Activated gamma-delta T cell treated with Interleukin-2 at 50 U/mL for 16 hours (primary cell): ENCODE measurements at regions not wholly inside any gene's neighbourhood (a gene's known extent, or its start where the extent isn't known, plus 50 kb on each side); places are given as distances from the start of the nearest gene placed in this dataset.

Source experiments
- DNase-seq: peaks from one replicate; pipeline ENCODE4 v3.0.0-alpha.2; 2020

DNA sequence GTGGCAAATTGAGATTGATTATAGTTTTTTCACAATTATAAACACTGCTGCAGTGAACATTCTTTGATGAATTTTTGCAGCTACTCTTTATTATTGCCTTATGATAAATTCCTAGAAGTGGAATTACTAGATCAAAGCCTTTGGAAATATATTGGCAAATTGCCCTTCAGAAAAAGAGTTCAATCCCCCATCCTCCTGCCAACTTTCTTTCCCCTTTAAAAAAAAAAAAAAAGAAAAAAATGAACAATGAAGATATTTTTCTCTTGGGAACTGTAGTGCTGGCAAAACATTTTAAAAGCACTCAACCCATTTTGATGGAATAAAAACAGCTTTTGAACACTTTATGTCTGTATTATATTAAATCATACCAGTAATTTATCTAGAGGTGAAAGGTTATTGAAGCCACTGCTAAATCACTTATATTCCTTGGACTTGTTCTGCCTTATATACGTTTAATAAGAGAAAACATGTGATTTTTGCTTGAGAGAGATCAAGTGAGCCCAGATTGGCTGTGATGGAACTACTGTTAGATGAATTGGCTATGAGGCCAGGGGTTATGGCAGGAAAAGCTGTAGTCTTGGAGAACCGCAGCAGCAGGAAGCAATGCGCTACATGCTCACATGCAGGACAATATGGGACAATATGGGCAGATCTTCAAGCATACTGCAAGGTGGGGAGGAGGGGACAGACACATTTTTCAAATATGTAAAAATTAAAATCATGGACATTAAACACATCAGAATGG is 212.8 kb upstream of the C2CD4B start:
- DNase-seq = no peak

DNA sequence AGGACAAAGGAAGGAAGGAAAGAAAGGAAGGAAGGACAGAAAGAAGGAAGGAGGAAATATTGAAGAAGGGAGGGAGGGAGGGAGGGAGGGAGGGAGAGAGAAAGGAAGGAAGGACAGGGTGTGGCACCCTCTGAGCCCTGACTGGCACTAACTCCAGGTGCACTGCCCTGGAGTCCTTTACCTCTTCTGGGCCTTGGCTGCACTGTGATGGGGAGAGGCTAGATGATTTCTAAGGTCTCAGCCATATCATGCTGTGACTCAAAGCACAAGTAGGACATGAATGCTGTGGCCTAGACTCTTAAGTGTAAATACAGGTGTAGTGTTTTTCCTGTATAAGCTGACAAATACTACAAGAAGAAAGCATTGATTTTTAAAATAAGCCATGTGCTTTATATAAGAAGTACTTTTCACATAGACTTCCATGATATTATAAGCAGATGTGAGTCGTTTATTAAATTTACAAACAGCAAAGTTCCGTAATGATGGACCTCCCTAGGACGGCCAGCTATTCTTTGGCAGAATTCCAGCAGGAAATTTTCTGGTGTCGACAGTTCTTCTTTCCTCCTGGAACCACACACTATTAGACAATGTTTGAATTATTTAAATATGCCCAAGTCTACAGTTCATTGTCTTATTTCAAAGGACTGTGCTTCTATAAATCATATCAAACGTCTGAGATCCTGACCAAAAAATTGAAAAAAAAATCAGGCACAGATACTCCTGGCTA is 213.8 kb upstream of the C2CD4B start:
- DNase-seq = no peak

DNA sequence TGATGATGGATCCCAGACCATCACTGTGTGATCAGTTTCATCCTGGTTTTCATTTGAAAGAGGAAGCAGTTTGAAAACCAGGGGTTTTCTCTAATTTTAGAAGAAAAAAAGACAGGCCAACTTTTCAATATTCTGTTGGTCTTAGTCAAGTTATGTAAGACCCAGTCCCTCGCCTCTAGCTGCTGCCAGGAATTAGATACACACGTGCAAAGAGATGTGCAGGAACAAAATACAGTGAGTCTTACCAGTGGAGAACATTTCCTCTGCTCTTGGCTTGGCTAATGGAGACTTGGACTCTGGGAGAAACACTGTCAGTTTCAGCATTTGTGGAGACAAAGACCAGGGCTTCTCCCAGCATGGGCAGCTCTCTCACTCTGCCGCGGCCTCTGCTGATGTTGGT is 214.9 kb upstream of the C2CD4B start:
- DNase-seq = no peak

DNA sequence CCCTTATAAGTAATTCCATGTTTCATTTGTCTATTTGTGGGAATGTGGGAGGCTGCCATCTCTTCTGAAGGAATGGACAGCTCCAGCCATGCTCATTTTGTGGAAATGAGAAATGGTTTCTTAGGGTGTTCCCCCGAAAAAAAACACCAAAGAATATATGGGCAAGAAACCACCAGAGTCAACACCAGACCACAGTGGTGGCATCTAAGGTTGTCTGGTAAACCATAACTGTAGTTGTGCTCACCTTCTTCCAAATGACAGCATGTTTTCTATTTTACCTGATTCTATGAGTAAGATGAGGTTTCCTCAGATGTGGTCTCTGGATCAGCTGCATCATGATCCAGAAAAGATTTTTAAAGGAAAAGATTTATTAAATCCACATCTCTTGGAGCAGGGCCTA is 217.0 kb upstream of the C2CD4B start:
- no peak for DNase-seq

DNA sequence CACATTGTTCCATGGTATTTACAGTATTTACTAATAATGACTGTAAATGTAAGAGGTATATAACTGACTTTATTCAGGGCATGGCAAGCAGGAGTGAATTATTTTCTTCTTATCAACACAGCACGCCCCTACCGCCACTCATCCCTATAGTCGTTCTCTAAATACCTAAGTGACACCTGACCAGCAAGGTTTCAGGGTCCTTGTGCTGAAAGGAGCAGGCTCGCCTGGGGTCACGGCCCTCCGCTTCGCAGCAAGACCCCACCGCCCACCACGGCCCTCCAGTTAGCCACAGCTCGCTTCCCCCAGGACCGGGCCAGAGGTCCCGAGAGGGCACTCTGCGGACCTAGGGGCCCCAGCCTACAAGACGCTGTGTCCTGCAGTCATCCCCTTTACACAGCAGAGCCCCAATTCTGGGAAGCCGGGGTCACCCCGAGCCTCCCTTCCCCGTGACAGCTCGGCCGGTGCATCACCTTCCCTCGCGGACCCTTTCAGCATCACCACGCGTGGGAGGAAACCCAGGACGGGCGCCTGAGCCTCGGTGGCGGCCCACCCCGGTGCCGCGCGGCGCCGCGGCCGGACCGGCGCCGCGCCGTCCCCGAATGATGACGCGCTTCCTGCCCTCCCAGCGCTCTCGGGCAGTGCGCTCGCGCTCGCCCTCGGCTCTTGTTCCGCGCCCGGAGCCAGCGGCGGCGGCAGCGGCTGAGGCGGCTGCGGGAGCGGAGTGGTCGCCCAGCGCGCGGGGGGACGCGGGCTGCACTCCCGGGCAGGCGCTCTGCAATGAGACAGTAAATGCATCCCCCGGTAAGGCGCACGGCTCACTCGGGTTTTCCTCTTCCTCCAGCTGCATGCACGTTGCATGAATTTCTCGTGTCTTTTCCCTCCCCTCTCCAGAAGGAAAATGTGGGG is 225.1 kb upstream of the C2CD4B start, which contains the start of gene TLN2:
Gene TLN2 (plus strand): TSS at position 666 of the 906 bp plus-strand sequence.
- DNase-seq = peak; percentile 23

DNA sequence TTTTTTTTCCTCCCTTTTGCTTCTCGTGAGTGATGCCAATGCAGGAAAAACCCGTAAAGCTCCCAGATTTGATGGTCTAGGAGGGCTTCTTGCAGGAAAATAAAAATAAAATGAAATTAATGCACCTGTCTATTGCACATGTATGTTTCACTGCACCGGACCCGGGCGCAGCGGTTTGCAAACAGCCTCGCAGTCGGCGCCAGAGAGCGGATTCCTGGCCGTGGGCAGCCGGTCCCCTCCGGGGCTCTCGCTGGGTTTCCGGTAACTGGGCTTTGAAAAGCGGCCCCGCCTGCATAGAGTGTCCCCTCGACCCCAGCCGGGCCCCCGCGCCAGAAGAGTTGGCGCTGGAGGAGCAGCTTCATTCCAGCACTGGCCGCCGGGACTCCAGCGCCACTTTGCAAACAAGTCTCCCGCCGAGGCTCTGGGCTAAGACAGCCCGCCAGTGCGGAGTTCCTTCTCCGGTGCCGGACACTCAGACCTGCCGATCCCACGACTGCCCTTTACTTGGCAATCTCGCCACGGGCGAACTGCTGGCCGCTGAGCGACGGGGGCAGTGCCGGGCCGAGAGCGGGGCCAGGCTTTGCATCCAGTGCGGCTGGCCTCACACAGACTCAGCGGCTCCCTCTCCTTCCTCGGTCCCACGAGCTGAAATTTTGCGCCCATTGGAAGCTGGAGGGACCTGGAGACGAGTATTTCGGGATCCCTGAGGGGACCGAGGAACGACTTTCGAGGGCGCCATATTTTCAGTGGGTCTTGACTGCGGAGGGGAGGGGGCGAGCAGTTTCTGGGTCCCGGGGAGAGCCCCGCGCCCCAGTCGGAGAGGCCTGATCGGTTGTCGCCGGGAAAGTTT is 225.9 kb upstream of the C2CD4B start:
- peak; percentile 7 for DNase-seq

DNA sequence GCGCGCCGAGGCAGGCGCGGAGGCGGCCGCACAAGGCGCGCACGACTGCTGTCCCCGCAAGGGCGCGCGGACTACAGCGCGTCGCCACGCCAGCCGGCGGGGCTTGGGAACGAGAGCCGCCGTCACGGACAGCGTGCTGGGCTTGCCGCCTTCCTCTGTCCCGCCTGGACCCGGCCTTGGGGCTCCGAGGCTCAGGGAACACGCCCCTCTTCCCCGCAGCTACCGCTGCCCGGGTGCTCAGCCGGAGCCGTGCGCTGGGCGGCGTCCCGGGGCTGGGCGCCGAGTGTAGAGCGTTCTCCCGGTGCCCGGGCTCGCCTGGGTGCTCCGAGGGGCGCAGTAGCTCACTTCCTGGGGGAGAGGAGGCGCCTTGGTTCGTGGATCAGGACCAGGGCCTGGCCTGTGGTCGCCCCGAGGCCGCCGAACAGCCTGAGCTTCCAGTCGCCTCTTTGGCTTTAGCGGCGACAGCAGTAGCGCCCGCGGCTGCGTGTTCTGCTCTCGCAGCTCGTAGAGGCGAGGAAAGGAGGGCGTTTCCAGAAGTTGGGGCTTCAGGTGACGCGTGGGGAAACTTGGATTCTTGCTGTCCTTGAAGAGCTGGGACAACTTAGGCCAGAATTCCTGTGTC is 226.7 kb upstream of the C2CD4B start:
- DNase-seq = peak; percentile 4

DNA sequence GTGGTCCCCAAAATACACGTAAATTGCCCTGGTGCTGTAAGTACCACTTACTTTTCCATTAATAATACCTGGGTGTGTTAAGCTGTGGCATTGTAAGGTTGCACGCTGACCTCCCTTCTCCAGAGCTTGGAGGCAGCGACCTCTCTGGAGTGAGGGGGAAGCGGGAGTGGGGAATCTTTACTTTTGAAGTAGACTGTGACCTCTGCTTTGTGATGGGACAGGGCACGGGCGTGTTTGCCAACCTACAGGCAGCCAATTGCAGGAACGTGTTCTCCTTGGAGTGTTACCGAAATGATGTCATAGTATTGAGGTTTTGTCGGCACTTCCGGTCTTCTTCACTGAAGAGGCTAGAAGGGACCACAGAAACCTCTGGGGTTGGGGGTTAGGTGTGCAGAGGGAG is 227.3 kb upstream of the C2CD4B start:
- no peak for DNase-seq

DNA sequence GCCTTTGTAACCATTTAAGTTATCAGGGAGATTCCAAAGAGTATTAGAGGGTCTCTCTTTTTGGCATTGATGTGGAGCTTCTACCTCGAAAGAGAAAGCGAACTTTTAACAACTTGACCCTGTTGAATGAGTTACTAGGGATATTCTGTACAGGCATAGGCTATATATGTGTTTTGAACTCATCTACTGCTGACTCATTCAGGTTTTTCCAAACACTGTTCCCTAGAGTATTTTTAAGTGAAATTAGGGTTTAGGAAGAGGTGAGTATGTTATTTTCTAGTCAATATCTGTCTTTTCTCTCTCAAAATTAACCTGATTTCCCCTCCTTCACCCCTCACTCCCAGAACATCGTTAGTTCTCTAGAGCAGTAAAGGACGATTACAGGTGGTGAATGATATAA is 228.1 kb upstream of the C2CD4B start:
- DNase-seq = no peak

DNA sequence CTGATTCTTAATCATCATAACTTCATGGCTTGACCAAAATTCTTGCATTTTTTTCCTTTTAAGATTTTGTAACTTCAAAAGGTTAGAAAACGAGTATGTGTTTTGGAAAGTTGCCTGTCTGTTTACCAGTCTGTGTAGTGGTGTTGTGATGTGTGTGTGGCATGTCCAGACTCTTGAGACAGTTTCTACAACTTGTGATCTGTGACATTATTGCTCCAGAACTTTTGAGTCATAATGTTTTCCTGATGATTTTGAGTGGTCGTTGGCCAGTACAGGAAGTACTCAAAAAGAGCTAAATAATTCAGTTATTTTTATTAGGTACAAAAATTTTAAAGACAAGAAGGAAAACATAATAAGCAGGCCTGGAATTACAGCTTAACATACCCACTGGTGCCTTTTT is 229.0 kb upstream of the C2CD4B start:
- no peak for DNase-seq

DNA sequence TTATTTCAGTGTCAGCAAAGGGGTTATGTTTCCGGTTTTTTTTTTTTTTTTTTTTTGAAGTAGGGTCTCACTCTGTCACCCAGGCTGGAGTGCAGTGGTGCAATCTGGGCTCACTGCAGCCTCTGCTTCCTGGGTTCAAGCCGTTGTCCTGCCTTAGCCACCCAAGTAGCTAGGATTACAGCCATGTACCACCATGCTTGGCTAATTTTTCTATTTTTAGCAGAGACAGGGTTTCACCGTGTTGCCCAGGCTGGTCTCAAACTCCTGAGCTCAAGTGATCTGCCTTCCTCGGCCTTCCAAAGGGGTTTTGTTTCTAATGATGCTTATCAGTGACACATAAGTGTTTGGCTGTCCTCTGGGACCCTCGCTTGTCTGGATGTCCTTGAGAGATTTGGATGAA is 235.7 kb upstream of the C2CD4B start:
- no peak for DNase-seq

DNA sequence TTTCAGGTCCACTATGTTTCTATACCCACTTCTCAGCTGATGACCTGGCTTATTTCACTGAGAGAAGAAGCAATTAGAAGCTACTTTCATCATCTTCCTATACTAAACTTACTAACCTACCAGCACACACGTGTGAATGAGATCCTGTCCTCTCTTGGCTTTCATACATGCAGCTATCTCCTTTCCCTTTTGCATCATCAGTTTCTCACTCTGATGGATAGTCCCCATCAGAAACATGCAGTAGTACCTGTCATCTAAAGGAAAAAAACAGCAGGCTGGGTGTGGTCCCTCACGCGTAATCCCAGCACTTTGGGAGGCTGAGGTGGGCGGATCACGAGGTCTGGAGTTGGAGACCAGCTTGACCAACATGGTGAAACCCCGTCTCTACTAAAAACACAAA is 237.6 kb upstream of the C2CD4B start:
- DNase-seq = no peak

DNA sequence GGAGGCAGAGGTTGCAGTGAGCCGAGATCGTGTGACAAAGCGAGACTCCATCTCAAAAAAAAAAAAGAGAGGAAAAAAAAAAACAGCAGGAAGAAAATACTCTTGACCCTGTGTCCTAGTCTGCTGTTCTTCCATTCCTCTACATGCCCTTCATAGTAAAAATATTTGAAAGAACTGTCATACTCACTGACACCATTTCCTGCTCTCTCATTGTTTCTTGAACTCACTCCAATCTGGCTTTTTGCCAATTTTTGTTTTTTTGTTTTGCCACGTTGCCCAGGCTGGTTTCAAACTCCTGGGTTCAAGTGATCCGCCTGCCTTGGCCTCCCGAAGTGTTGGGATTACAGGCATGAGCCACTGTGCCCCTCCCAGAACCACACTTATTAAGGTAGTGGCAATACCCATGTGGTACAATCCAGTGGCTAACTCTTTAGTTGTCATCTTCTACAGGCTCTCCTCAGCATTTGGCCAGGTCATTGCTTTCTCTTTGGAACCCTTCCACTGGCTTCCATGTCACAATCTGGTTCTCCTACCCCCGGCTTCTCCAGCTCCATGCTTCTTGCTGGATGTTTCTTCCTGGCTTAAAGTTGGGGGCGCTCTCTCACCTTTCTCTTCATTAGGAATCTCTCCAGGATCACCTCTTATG is 238.2 kb upstream of the C2CD4B start:
- no peak for DNase-seq

DNA sequence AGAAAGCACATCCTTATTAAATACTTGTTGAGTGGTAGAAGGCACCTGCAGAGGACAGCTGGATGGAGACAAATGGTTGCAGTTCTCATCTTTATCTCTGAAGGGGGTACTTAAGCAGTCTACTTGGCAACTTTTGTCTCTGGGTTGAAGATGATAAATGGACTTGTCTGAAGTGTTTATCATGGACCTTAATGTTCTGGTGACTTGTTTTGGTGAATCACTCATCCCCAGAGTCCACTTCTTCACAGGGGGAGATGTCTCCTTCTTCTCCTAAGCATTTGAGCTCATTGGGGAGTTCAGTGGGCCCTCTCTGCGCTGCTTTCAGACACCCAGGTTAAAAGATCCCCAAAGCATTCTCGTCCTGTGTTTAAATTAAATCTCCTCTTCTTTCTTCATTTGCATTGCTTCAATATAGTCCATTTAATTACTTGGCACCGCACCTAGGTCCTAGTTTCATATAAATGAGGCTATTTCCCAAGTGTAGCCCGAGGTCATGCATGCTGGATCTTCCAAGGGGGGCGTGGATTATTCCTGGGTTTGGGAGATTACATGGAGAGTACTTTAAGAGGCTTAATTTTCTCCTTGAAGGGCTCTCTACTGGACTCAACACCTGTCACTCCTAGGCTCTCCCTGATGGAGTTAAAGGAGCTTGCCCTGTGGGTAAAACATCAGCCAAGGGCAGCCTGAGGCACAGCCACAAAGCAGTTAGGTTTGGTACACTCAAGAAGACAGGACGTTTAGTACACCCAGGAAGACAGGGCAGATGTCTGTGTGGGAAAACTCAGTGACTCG is 239.3 kb upstream of the C2CD4B start:
- no peak for DNase-seq

DNA sequence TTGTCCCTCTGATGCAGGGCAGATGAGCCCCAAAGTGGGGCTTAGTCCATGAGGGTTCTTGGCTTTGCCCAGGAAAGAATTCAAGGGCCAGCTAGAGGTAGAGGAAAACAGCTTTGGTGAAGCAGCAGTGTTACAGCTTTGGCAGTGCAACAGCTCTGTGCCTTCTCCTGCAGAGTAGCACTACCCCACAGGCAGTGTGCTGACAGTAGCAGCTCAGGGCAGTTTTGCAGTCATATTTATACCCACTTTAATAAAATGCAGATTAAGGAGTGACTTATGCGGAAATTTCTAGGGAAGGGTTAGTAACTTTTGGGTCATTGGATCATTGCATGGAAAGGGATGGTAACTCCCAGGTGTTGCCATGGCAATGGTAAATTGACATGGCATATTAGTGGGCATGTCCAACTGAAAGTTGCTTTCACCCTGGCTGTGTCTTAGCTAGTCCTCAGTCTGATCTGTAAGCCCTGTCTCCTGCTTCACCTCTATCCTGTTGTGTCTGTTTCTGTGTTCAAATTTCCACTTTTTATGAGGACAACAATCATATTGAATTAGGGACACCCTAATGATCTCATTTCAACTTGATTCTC is 241.3 kb upstream of the C2CD4B start:
- no peak for DNase-seq

DNA sequence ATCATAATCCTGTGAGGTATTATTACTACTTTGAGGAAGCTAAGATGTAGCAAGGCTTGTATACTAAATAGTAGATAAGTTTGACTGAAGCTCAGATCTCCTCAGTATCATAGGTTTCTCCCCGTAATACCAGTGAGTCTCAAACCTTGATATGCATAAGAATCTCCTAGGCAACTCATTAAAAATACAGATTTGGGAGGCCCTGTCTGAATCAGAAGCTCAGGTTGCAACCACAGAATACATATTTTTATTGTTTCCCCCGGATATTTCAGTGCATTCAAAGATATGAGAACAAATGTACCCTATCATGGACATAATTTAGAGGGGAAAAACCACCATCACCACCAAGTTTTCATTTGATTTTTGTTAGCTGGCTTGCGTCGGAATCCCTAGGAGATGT is 242.1 kb upstream of the C2CD4B start:
- no peak for DNase-seq

DNA sequence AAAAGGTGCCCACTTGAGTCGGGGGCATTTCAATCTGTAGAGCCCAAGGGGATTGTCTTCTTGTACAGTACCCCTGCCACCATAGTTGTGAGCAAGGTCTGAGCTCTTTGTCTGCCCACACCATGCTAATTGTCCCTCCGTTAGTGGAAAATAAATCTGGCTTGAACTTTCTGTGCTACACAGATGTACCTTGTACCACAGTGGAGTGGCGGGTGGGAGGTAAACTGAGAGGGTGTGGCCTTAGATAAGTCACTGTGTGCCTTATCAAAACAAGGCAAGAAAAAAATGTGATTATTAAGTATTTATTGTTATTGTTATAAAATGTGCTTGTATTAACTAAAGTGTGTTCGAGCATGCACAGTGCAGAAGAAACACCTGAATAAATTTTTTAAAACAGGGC is 242.9 kb upstream of the C2CD4B start:
- no peak for DNase-seq

DNA sequence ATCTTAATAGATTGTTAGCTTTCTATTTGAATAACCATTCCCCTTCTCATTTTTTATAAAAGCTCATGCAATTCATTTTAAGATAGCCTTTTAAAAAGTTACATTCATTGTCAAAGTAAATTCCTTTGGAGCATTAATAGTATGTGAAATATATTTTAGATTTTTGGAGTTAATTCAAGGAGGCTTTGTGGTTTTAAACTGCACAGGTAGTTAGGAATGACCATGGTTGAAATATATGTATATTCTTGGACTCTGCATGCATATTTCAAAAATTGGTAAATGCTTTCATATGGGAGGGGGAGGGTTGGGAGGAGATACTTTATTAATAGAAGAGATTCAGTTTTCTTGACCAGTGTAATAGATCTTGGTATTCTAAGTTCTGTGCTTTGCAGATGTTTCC is 244.4 kb upstream of the C2CD4B start:
- DNase-seq = no peak

DNA sequence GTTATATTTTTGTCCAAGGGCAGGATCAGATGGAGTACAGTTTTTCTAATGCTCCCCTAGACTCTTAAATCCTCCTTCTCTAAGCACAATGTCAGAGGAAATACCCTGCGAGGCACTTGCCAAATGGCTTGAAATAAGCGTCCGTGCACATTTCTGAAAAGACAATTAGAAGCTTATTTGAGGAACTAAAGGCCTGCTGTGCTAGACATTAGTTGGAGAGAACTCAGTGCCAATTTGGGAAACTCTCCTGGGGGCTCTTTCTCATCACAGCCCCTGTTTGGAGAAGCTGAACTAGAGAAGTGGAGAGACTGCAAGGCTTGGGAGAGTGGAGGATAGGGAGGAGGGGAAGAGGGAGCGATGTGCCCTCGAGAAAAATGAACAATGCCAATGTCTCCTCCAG is 247.6 kb upstream of the C2CD4B start:
- no peak for DNase-seq

DNA sequence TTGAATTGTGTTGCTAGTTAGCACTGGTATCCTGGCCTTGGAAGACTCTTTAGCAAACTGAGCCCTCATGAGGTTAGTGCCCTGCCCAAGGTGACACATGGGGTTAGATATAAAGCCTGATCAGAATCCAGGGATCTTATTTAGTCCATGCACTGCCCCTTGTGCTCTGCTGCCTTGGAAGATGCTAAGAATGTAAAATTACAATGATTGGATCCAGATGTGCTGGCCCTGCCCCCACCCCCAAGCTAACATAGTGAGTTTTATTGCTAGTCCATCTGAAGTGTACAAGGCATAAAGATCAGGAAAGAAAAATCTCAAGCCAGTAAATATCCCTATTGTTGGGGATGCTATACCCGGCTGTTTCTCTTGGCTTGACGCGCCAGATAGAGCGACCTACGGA is 248.1 kb upstream of the C2CD4B start:
- DNase-seq = no peak
